Mucosa of stomach (tissue), 1 donor: ENCODE measurements at regions not wholly inside any gene's neighbourhood (a gene's known extent, or its start where the extent isn't known, plus 50 kb on each side); places are given as distances from the start of the nearest gene placed in this dataset.
"Not testable (repeated sequence)": the region's sequence is repeated elsewhere in the genome, so short reads cannot be mapped to it uniquely, and the experiment has no call there.

Source experiments
- H3K27me3 ChIP-seq: one replicate; pipeline ENCODE4 v1.7.0; 2013; ENCODE audit warnings: mild to moderate bottlenecking, low read length; ENCODE audit not compliant: control insufficient read depth, insufficient read depth
- H3K36me3 ChIP-seq: one replicate; pipeline ENCODE4 v1.7.0; 2013; ENCODE audit warnings: low read length; ENCODE audit not compliant: control insufficient read depth, insufficient read depth
- H3K4me1 ChIP-seq: one replicate; pipeline ENCODE4 v1.7.0; 2013; ENCODE audit warnings: mild to moderate bottlenecking, low read length; ENCODE audit not compliant: control insufficient read depth, insufficient read depth
- H3K4me3 ChIP-seq: one replicate; pipeline ENCODE4 v1.7.0; 2013; ENCODE audit warnings: low read length
- H3K9ac ChIP-seq: one replicate; pipeline ENCODE4 v1.7.0; 2013; ENCODE audit warnings: mild to moderate bottlenecking, low read length, moderate library complexity
- H3K9me3 ChIP-seq: one replicate; pipeline ENCODE4 v1.7.0; 2013; ENCODE audit warnings: mild to moderate bottlenecking, low read length, moderate library complexity; ENCODE audit not compliant: control insufficient read depth
- donor health status: Pancreatic carcinoma.

GRCh38 chr5:125440905-125441304 is 694.5 kb upstream of the ZNF608 start:
- no peaks in the 10 kb centered on the region for H3K27me3 ChIP-seq
- no peaks in the 10 kb centered on the region for H3K4me1 ChIP-seq
- H3K4me3 ChIP-seq, result no peak overlapping the region
- H3K36me3 ChIP-seq, result no peaks in the 10 kb centered on the region
- no peak overlapping the region for H3K9ac ChIP-seq
- H3K9me3 ChIP-seq, result no peaks in the 10 kb centered on the region

DNA sequence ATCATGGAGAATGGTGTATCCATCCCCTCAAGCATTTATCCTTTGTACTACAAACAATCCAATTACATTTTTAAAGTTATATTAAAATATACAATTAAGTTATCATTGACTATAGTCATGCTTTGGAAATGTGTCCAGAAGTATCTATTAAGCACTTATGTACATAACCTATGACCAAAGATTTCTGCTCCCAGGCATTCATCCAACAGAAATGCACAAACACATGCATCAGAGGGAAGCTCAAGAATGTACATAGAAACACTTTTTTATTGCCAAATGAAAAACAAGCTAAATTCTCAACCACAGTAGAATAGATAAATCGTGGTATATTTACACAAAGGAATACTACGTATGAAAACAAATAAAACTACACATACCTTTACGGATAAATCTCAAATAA is 700.5 kb upstream of the ZNF608 start:
- no peaks in the 10 kb centered on the region for H3K9me3 ChIP-seq
- no peak overlapping the region for H3K9ac ChIP-seq
- H3K4me1 ChIP-seq, result no peaks in the 10 kb centered on the region
- H3K36me3 ChIP-seq, result no peaks in the 10 kb centered on the region
- H3K27me3 ChIP-seq, result no peaks in the 10 kb centered on the region
- no peak overlapping the region for H3K4me3 ChIP-seq

DNA sequence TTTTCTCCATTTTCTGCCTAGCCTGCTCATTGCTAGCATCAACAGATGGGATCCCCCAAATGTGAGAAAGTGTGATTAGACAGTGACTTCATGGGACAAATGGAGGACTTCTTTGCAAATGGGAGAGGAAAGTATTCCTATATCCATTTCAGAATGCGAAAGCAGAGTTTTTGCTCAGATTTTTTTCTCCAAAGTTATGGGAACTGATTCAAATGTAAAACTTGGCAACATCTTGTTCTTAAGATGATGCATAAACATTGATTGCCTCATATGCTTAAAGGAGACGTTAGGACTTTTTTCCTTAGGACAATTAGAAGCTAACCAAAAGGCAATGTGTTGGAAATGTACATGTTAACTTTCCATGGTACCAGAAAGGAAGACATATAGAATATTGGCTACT is 704.3 kb upstream of the ZNF608 start:
- Histone ChIP-seq H3K27me3 (no peaks in the 10 kb centered on the region), H3K9ac (no peak overlapping the region)

GRCh38 chr5:125451622-125452021 is 705.2 kb upstream of the ZNF608 start:
- H3K27me3 ChIP-seq, result no peaks in the 10 kb centered on the region
- H3K9ac ChIP-seq, result no peak overlapping the region
- no peak overlapping the region for H3K4me3 ChIP-seq
- H3K9me3 ChIP-seq, result no peaks in the 10 kb centered on the region
- no peaks in the 10 kb centered on the region for H3K4me1 ChIP-seq
- H3K36me3 ChIP-seq, result no peaks in the 10 kb centered on the region

More for the DNA sequence above, 704.3 kb upstream of the ZNF608 start:
- Histone ChIP-seq H3K4me3 (no peak overlapping the region), H3K36me3 (no peaks in the 10 kb centered on the region), H3K9me3 (no peaks in the 10 kb centered on the region), H3K4me1 (no peaks in the 10 kb centered on the region)

GRCh38 chr5:125452991-125453390 is 706.6 kb upstream of the ZNF608 start:
- Histone ChIP-seq H3K9me3 (no peaks in the 10 kb centered on the region), H3K4me3 (no peak overlapping the region), H3K36me3 (no peaks in the 10 kb centered on the region), H3K27me3 (no peaks in the 10 kb centered on the region), H3K9ac (no peak overlapping the region), H3K4me1 (no peaks in the 10 kb centered on the region)

GRCh38 chr5:125455041-125455440 is 708.6 kb upstream of the ZNF608 start:
- Histone ChIP-seq H3K4me1 (no peaks in the 10 kb centered on the region), H3K27me3 (no peaks in the 10 kb centered on the region), H3K36me3 (no peaks in the 10 kb centered on the region), H3K4me3 (no peak overlapping the region), H3K9ac (no peak overlapping the region), H3K9me3 (no peaks in the 10 kb centered on the region)

GRCh38 chr5:125456005-125456404 is 709.6 kb upstream of the ZNF608 start:
- not testable (repeated sequence) for H3K4me1 ChIP-seq, H3K9me3 ChIP-seq

GRCh38 chr5:125457617-125458016 is 711.2 kb upstream of the ZNF608 start:
- Histone ChIP-seq H3K4me3 (no peak overlapping the region), H3K36me3 (no peaks in the 10 kb centered on the region), H3K4me1 (no peaks in the 10 kb centered on the region), H3K9ac (no peak overlapping the region), H3K9me3 (no peaks in the 10 kb centered on the region), H3K27me3 (no peaks in the 10 kb centered on the region)

More at GRCh38 chr5:125456005-125456404, 709.6 kb upstream of the ZNF608 start:
- not testable (repeated sequence) for H3K9ac ChIP-seq, H3K27me3 ChIP-seq, H3K36me3 ChIP-seq, H3K4me3 ChIP-seq

- not testable (repeated sequence) for H3K4me3 ChIP-seq, H3K4me1 ChIP-seq, H3K9ac ChIP-seq, H3K36me3 ChIP-seq, H3K27me3 ChIP-seq, H3K9me3 ChIP-seq
Measured at GRCh38 chr5:125458949-125459348, 712.5 kb upstream of the ZNF608 start.

DNA sequence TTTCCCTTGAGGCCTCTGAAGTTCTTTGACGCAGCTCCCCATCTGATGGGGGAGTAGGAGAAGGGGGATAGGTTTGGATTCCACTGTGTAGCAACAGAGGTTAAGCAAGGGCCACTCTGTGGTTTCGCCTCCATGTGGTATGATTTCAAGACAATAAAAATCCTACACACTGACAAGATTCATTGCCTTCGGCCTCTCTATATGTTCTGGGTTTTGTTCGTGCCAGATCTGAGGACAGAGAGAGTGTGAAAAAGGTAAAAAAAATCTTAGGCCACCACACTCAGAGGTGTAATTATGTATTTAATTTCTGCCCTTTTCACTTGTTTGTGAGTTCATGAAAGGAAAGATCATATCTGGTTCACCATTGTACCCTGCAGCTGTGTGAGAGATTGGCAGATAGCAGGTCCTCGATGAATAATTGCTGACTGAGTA is 715.2 kb upstream of the ZNF608 start:
- Histone ChIP-seq H3K4me3 (no peak overlapping the region), H3K36me3 (no peaks in the 10 kb centered on the region), H3K9me3 (no peaks in the 10 kb centered on the region), H3K27me3 (no peaks in the 10 kb centered on the region), H3K4me1 (no peaks in the 10 kb centered on the region), H3K9ac (no peak overlapping the region)

GRCh38 chr5:125463466-125464092 is 717.1 kb upstream of the ZNF608 start:
- Histone ChIP-seq H3K9ac (no peak overlapping the region), H3K36me3 (no peaks in the 10 kb centered on the region), H3K27me3 (no peaks in the 10 kb centered on the region), H3K9me3 (no peaks in the 10 kb centered on the region), H3K4me1 (no peaks in the 10 kb centered on the region), H3K4me3 (no peak overlapping the region)

GRCh38 chr5:125464847-125465432 is 718.5 kb upstream of the ZNF608 start:
- no peak overlapping the region for H3K9ac ChIP-seq
- H3K9me3 ChIP-seq, result no peaks in the 10 kb centered on the region
- H3K4me3 ChIP-seq, result no peak overlapping the region
- H3K36me3 ChIP-seq, result no peaks in the 10 kb centered on the region
- H3K4me1 ChIP-seq, result no peaks in the 10 kb centered on the region
- no peaks in the 10 kb centered on the region for H3K27me3 ChIP-seq

DNA sequence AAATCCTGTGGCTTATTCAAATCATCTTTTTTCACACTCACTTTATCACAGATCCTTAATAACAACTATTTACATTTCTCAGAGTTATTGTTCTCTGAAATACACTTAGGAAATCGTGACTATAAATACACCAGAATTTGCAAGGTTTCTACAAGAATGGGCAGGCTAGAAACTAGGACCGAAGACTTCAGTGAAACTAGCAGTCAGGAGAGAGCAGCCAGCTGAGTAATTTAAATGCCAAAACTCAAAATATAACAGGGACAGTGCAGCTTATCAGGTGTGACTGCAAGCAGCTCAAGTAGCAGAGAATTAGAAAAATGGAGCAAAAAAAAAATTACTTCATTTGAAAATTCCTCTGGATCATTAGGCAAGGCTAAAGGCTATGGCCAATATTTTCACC is 719.3 kb upstream of the ZNF608 start:
- H3K27me3 ChIP-seq, result no peaks in the 10 kb centered on the region
- no peaks in the 10 kb centered on the region for H3K4me1 ChIP-seq
- H3K9me3 ChIP-seq, result no peaks in the 10 kb centered on the region

More for the DNA sequence above, 719.3 kb upstream of the ZNF608 start:
- Histone ChIP-seq H3K4me3 (no peak overlapping the region), H3K36me3 (no peaks in the 10 kb centered on the region), H3K9ac (no peak overlapping the region)
